BLaER1 (cell line): ENCODE measurements at regions not wholly inside any gene's neighbourhood (a gene's known extent, or its start where the extent isn't known, plus 50 kb on each side); places are given as distances from the start of the nearest gene placed in this dataset.
"Not testable (repeated sequence)": the region's sequence is repeated elsewhere in the genome, so short reads cannot be mapped to it uniquely, and the experiment has no call there.

Experiments
- H3K27ac ChIP-seq: shearing (Covaris generic); formaldehyde crosslinking; 2 replicates; pipeline ENCODE4 v1.8.1; 2022
- H3K27me3 ChIP-seq: shearing (Covaris generic); formaldehyde crosslinking; 2 replicates; pipeline ENCODE4 v1.8.1; 2022
- H3K36me3 ChIP-seq: shearing (Covaris generic); formaldehyde crosslinking; 2 replicates; pipeline ENCODE4 v1.8.1; 2022
- H3K4me1 ChIP-seq: shearing (Covaris generic); formaldehyde crosslinking; 2 replicates; pipeline ENCODE4 v1.8.1; 2022
- H3K4me2 ChIP-seq: shearing (Covaris generic); formaldehyde crosslinking; 2 replicates; pipeline ENCODE4 v1.8.1; 2022
- H3K4me3 ChIP-seq: shearing (Covaris generic); formaldehyde crosslinking; 2 replicates; pipeline ENCODE4 v1.8.1; 2022
- H3K9ac ChIP-seq: shearing (Covaris generic); formaldehyde crosslinking; 2 replicates; pipeline ENCODE4 v1.8.1; 2022
- H3K9me3 ChIP-seq: shearing (Covaris generic); formaldehyde crosslinking; 2 replicates; pipeline ENCODE4 v1.8.1; 2022
- H4K20me1 ChIP-seq: shearing (Covaris generic); formaldehyde crosslinking; 2 replicates; pipeline ENCODE4 v1.8.1; 2022
- Cebpa-rat ChIP-seq: shearing (Covaris generic); IDR thresholded peaks from 2 replicates; pipeline ENCODE4 v1.8.1; 2022

DNA sequence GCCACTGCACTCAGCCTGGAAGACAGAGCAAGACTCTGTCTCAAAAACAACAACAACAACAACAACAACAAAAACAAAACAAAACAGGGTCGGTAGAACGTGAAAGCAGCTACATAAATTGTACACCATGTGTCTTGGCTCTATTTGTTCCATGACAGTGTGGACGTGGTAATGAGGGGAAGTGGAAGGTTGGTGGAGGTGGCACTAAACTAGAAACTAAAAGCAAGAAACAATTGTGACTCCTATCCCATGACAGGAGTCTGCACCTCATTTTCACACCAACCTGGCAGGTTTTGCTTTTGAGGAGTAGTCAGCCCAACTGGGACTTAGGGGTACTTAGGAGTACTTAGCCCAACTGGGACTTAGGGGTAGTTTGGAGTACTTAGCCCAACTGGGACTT, 62.5 kb upstream of the MRPS9 start:
- Histone ChIP-seq H3K27me3 (no peaks in the 10 kb centered on the region), H3K4me1 (peaks cover 30% of the 10 kb centered on the region), H3K27ac (peak overlapping the region; percentile 53; the same call in 1 of the 2 replicates), H3K4me3 (no peak overlapping the region), H4K20me1 (no peaks in the 10 kb centered on the region), H3K4me2 (peak overlapping the region; percentile 65; the same call in 1 of the 2 replicates), H3K36me3 (no peaks in the 10 kb centered on the region), H3K9ac (no peak overlapping the region), H3K9me3 (no peaks in the 10 kb centered on the region)
- TF ChIP-seq Cebpa-rat, result no peak

DNA sequence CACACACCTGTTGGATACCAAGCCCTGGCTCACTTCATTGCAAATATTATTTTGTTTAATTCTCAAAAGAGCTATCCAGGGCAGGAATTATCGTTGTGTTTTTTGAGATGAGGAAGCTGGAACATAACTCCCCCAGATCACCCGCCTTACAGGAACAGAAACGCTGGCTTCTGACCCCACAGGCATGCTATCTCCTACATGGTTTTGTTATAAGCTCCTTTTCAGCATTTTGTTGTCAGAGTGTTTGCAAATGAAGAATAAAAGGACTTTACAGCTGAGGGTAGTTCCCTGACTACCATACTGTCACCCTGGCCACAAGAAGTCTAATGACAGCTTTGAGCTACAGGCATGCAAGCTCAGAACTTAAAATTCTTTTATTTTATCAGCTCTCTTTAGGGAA, 62.0 kb upstream of the MRPS9 start:
- TF ChIP-seq Cebpa-rat, result no peak
- peak overlapping the region; percentile 65 for H3K4me2 ChIP-seq
- no peak overlapping the region for H3K4me3 ChIP-seq
- peaks cover 30% of the 10 kb centered on the region for H3K4me1 ChIP-seq
- H3K36me3 ChIP-seq, result no peaks in the 10 kb centered on the region
- no peaks in the 10 kb centered on the region for H4K20me1 ChIP-seq
- peak overlapping the region; percentile 53 for H3K27ac ChIP-seq
- no peak overlapping the region for H3K9ac ChIP-seq
- H3K27me3 ChIP-seq, result no peaks in the 10 kb centered on the region
- H3K9me3 ChIP-seq, result no peaks in the 10 kb centered on the region

DNA sequence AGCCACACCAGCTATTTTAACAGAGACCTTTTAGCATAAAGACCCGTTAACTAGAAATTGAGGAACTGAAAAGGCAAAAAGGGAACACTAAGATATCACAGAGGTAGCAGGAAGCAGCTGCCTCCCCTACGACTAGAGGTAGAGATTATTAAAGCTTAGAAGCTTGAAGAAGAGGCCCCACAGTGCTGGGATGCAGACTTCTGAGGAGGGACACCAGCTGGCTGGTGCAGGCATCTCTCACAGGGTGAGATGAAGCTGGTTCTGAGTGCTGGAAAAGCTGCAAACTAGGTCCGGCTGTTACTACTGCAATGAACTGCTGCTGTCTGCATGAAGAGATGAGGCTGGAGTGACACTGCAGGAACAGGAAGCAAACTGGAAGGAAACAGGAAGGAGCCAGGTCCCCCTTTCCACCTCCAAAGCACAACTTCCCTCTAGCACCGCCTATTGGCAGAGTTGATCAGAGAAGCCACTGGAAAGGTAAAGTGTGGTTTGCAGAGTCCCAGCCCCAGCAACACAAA, 61.2 kb upstream of the MRPS9 start:
- H3K9me3 ChIP-seq, result no peaks in the 10 kb centered on the region
- peaks cover 30% of the 10 kb centered on the region for H3K4me1 ChIP-seq
- TF ChIP-seq Cebpa-rat, result no peak
- peak overlapping the region; percentile 53 for H3K27ac ChIP-seq
- no peak overlapping the region for H3K9ac ChIP-seq
- no peaks in the 10 kb centered on the region for H3K36me3 ChIP-seq
- H3K27me3 ChIP-seq, result no peaks in the 10 kb centered on the region
- H3K4me2 ChIP-seq, result peak overlapping the region; percentile 65
- peak overlapping the region; percentile 6; the same call in 1 of the 2 replicates for H3K4me3 ChIP-seq
- no peaks in the 10 kb centered on the region for H4K20me1 ChIP-seq

DNA sequence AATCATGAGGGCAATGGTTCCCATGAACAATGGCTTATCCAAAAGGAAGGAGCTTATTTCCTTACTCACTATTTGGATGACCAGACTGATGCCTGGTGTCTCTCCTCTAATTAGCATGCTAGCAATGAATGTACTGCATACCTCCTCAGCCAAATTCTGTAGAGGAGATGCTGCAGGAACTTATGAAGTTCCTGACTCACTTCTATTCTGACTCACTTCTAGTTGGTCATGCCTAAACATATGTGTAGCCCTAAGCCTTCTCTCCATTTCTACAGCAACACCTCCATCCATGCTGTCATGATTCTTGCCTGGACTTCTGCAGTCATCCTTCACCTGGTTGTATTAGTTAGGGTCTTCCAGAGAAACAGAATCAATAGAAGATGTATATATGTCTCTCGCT, 59.9 kb upstream of the MRPS9 start:
- Histone ChIP-seq H3K4me3 (no peak overlapping the region), H4K20me1 (no peaks in the 10 kb centered on the region), H3K27ac (0 out of 2 replicates have a peak overlapping the region, but pooled peaks have one; percentile 53), H3K4me2 (peak overlapping the region; percentile 65), H3K36me3 (no peaks in the 10 kb centered on the region), H3K9ac (no peak overlapping the region), H3K27me3 (no peaks in the 10 kb centered on the region), H3K4me1 (peaks cover 30% of the 10 kb centered on the region), H3K9me3 (no peaks in the 10 kb centered on the region)
- TF ChIP-seq Cebpa-rat, result no peak

DNA sequence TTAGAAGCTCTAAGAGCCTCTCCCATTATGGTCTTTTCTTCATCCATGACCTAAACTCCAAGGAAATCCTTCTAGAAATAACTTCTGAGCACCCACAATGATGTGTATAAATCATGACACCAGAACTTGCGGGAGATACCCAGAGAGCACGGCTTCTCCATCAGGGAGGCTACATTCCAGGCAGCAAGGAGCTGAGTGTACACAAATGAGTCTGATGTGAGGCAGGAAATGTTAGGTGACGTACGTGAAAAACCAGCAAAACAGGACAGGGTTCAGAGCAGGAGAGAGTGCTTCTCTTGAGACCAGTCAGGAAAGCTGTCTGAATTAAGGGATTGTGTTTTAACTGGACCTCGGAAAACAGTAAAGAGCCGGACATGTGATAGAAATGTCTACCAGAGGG, 58.1 kb upstream of the MRPS9 start:
- H3K27ac ChIP-seq, H4K20me1 ChIP-seq, H3K36me3 ChIP-seq, H3K4me3 ChIP-seq, H3K4me2 ChIP-seq, H3K9me3 ChIP-seq, H3K27me3 ChIP-seq, H3K9ac ChIP-seq: not testable (repeated sequence)
- H3K4me1 ChIP-seq, result peaks cover 30% of the 10 kb centered on the region

DNA sequence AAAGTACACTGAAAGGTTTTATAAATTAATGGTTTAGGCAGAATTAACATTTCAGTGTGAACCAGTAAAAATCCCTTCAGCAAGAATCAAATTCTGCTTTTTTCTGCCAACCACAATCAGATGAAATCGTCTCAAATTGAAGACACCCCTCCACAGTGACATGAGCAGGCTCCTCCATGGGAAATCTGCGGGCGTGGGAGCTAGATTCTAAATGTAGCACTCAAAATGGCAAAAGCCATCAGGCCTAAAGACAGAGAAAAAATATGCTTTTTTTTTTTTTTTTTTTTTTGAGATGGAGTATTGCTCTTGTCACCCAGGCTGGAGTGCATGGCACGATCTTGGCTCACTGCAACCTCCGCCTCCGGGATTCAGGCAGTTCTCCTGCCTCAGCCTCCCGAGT, 55.8 kb upstream of the MRPS9 start:
- Histone ChIP-seq H3K4me3 (no peak overlapping the region), H4K20me1 (no peaks in the 10 kb centered on the region), H3K27me3 (no peaks in the 10 kb centered on the region), H3K4me1 (peaks cover 12% of the 10 kb centered on the region), H3K27ac (no peak overlapping the region), H3K36me3 (no peaks in the 10 kb centered on the region), H3K4me2 (no peak overlapping the region), H3K9me3 (peaks cover 4% of the 10 kb centered on the region; the same call in 1 of the 2 replicates), H3K9ac (no peak overlapping the region)
- no peak for TF ChIP-seq Cebpa-rat
